ENCODE measurements at regions not wholly inside any gene's neighbourhood (a gene's known extent, or its start where the extent isn't known, plus 50 kb on each side); places are given as distances from the start of the nearest gene placed in this dataset.

DNA sequence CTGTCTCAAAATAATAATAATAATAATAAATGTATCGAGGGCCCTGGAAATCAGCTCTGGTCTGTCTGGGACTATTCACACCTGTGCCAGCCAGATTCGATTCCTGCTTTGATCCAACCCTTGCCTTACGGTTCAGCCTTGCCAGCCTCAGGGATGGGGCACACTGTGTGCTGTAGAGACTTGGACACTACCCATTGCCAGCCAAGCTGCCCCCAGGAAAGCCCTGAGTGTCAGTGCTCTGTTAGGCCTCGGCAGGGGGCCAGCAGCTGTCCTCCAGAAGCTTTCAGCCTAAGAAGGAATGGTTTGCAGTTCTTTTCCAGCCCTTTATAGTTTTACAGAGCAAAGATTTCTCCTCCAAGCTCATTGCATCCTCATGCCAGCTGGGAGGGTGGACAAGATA, 96.2 kb upstream of the RUNX3 start:
- no peak for DNase-seq (ENCODE audit: low spot score)
- no peak overlapping the region for H3K27ac ChIP-seq
- no peaks in the 10 kb centered on the region for H3K36me3 ChIP-seq (replicated peaks; ENCODE audit: insufficient read depth, low read depth)
- H3K27me3 ChIP-seq: no peaks in the 10 kb centered on the region
- no peak overlapping the region for H2AFZ ChIP-seq
- no peaks in the 10 kb centered on the region for H3K9me3 ChIP-seq (ENCODE audit: low read depth)
- WGBS (ENCODE audit: low lambda C conversion rate, missing lambda C conversion rate): 88% methylated on average over 4 of the region's 4 CpGs
- no peaks in the 10 kb centered on the region for H3K79me2 ChIP-seq
- no peaks in the 10 kb centered on the region for H4K20me1 ChIP-seq (ENCODE audit: insufficient read depth, poor library complexity, severe bottlenecking)
- no peaks in the 10 kb centered on the region for H3K9me2 ChIP-seq (replicated peaks; ENCODE audit: insufficient read depth)
- TF ChIP-seq EZH2phosphoT487 (IDR thresholded peaks at IDR 0.05; ENCODE audit: low read depth, severe bottlenecking, unreplicated experiment) (no peak), EZH2 (IDR thresholded peaks at IDR 0.05; ENCODE audit: borderline replicate concordance) (no peak)
- TF ChIP-seq, protein P1, sequence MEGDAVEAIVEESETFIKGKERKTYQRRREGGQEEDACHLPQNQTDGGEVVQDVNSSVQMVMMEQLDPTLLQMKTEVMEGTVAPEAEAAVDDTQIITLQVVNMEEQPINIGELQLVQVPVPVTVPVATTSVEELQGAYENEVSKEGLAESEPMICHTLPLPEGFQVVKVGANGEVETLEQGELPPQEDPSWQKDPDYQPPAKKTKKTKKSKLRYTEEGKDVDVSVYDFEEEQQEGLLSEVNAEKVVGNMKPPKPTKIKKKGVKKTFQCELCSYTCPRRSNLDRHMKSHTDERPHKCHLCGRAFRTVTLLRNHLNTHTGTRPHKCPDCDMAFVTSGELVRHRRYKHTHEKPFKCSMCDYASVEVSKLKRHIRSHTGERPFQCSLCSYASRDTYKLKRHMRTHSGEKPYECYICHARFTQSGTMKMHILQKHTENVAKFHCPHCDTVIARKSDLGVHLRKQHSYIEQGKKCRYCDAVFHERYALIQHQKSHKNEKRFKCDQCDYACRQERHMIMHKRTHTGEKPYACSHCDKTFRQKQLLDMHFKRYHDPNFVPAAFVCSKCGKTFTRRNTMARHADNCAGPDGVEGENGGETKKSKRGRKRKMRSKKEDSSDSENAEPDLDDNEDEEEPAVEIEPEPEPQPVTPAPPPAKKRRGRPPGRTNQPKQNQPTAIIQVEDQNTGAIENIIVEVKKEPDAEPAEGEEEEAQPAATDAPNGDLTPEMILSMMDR (IDR thresholded peaks at IDR 0.05; ENCODE audit: poor library complexity): no peak
- no peaks in the 10 kb centered on the region for H3K4me1 ChIP-seq (ENCODE audit: insufficient read depth)
- no peak overlapping the region for H3K4me3 ChIP-seq
- no peak overlapping the region for H3K4me2 ChIP-seq

DNA sequence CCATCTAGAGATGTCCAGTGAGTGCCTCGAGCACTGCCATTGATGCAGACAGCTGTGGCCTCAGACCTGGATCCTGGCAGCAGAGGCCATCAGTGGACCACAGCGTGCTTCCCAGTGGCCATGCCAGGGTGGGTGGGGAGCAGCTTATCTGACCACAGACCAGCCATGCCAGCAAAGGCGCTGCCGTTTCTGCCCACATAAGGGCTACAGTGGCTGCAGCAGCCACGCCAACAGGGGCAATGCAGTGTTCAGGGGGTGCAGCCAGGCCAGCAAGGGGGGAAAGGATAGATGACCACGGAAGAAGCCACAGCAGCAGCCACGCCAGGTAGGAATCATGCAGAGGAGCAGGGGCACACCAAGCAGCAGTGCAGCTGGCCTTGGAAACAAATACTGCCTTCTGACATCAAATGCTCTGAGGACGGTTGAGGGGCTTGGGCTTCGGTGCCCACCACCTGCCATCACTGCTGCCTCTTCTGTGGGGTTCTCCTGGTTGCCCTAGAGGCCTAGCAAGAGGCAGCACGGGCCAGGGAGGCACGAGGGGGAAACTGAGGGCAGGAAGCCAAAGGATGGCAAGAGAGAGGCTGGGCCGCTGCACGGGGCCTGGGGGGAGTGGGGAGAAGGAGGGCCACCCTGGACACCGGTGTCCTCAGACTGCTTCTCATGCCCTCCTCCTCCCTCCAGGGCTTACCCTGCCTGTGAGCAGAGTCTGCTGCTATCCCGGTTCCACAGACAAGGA, 94.7 kb upstream of the RUNX3 start:
- Histone ChIP-seq H4K20me1 (ENCODE audit: insufficient read depth, poor library complexity, severe bottlenecking) (no peaks in the 10 kb centered on the region), H2AFZ (no peak overlapping the region), H3K79me2 (no peaks in the 10 kb centered on the region), H3K27me3 (no peaks in the 10 kb centered on the region), H3K4me1 (ENCODE audit: insufficient read depth) (no peaks in the 10 kb centered on the region), H3K9me2 (replicated peaks; ENCODE audit: insufficient read depth) (no peaks in the 10 kb centered on the region), H3K4me2 (no peak overlapping the region), H3K9me3 (ENCODE audit: low read depth) (no peaks in the 10 kb centered on the region), H3K4me3 (no peak overlapping the region), H3K36me3 (replicated peaks; ENCODE audit: insufficient read depth, low read depth) (no peaks in the 10 kb centered on the region), H3K27ac (no peak overlapping the region)
- no peak for TF ChIP-seq EZH2 (IDR thresholded peaks at IDR 0.05; ENCODE audit: borderline replicate concordance)
- no peak for DNase-seq (ENCODE audit: low spot score)
- WGBS (ENCODE audit: low lambda C conversion rate, missing lambda C conversion rate): 91% methylated on average over 15 of the region's 15 CpGs

DNA sequence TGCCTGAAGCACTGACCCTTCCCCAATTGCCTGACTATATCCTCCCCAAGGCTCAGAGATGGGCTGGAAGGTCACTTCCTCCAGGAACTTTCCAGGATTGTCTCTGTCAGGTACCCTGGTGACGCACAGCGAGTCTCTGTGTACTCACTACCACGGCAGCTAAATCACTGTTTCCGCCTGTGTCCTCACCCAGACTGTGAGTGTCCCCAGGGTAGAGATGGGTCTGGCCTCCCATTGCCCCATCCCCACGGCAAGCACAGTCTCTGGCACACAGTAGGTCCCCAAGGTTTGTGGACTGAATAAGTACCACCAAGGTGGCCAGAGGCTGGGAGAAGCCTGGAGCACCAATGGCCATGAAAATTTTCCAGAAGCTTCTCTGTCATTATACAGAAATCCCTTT, 93.8 kb upstream of the RUNX3 start:
- no peaks in the 10 kb centered on the region for H3K4me1 ChIP-seq (ENCODE audit: insufficient read depth)
- no peak for TF ChIP-seq EZH2phosphoT487 (IDR thresholded peaks at IDR 0.05; ENCODE audit: low read depth, severe bottlenecking, unreplicated experiment)
- no peak overlapping the region for H2AFZ ChIP-seq
- no peaks in the 10 kb centered on the region for H3K36me3 ChIP-seq (replicated peaks; ENCODE audit: insufficient read depth, low read depth)
- no peaks in the 10 kb centered on the region for H3K27me3 ChIP-seq
- DNase-seq (ENCODE audit: low spot score): no peak
- H3K9me3 ChIP-seq (ENCODE audit: low read depth): no peaks in the 10 kb centered on the region
- no peak overlapping the region for H3K4me3 ChIP-seq
- no peaks in the 10 kb centered on the region for H3K9me2 ChIP-seq (replicated peaks; ENCODE audit: insufficient read depth)
- no peaks in the 10 kb centered on the region for H3K79me2 ChIP-seq
- 89% methylated on average over 5 of the region's 5 CpGs for WGBS (ENCODE audit: low lambda C conversion rate, missing lambda C conversion rate)
- no peak overlapping the region for H3K4me2 ChIP-seq
- H4K20me1 ChIP-seq (ENCODE audit: insufficient read depth, poor library complexity, severe bottlenecking): no peaks in the 10 kb centered on the region
- H3K27ac ChIP-seq: no peak overlapping the region

DNA sequence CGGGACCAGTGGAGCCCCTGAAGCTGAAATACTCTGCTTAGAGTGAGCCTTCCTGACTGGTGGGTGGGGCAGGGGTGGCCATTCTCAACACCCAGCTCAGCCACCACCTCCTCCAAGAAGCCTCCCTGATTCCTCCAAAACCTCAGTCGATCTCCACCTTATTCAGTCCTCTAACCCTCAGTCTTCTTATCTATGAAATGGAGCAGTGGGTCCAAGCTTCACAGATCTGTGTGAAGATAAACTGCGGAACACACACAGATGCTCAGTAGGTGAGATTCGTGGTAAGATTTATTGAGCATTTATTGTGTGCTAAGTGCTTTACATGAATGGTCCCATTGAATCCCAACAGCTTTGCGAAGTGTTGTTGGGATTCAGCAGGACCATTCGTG, 93.1 kb upstream of the RUNX3 start:
- Histone ChIP-seq H3K4me2 (no peak overlapping the region), H3K4me3 (no peak overlapping the region)
- WGBS (ENCODE audit: low lambda C conversion rate, missing lambda C conversion rate): 73% methylated on average over 6 of the region's 6 CpGs

More for the DNA sequence above, 93.1 kb upstream of the RUNX3 start:
- TF ChIP-seq, protein P1 (IDR thresholded peaks at IDR 0.05; ENCODE audit: poor library complexity): no peak
- TF ChIP-seq EZH2 (IDR thresholded peaks at IDR 0.05; ENCODE audit: borderline replicate concordance): no peak
- no peak for TF ChIP-seq EZH2phosphoT487 (IDR thresholded peaks at IDR 0.05; ENCODE audit: low read depth, severe bottlenecking, unreplicated experiment)
- H3K9me3 ChIP-seq (ENCODE audit: low read depth): no peaks in the 10 kb centered on the region
- H3K36me3 ChIP-seq (replicated peaks; ENCODE audit: insufficient read depth, low read depth): no peaks in the 10 kb centered on the region
- no peak overlapping the region for H2AFZ ChIP-seq
- peak overlapping the region; percentile 13 for H3K27ac ChIP-seq
- H3K27me3 ChIP-seq: no peaks in the 10 kb centered on the region
- no peaks in the 10 kb centered on the region for H3K4me1 ChIP-seq (ENCODE audit: insufficient read depth)
- no peaks in the 10 kb centered on the region for H4K20me1 ChIP-seq (ENCODE audit: insufficient read depth, poor library complexity, severe bottlenecking)
- DNase-seq (ENCODE audit: low spot score): no peak
- H3K79me2 ChIP-seq: no peaks in the 10 kb centered on the region
- no peaks in the 10 kb centered on the region for H3K9me2 ChIP-seq (replicated peaks; ENCODE audit: insufficient read depth)
